Testis (tissue), 2 donors: ENCODE measurements at regions not wholly inside any gene's neighbourhood (a gene's known extent, or its start where the extent isn't known, plus 50 kb on each side); places are given as distances from the start of the nearest gene placed in this dataset.
A peak's percentile ranks its signal among the peaks of the same experiment; 100 is the strongest.
"Not testable (repeated sequence)": the region's sequence is repeated elsewhere in the genome, so short reads cannot be mapped to it uniquely, and the experiment has no call there.

ENCODE experiments used
- DNase-seq: peaks from one replicate; pipeline ENCODE4 v3.0.0-alpha.2; 2019
- H3K27ac ChIP-seq, 2 donors: fragments of 200-600 bp; sonication (generic); one replicate each; pipeline ENCODE4 v1.5.1; 2019
- H3K27me3 ChIP-seq: fragments of 200-600 bp; sonication (generic); one replicate; pipeline ENCODE4 v1.5.1; 2019
- H3K36me3 ChIP-seq: fragments of 200-600 bp; sonication (generic); one replicate; pipeline ENCODE4 v1.5.1; 2017; ENCODE audit warnings: low read depth; ENCODE audit errors: missing control alignments
- H3K4me1 ChIP-seq: fragments of 200-600 bp; sonication (generic); one replicate; pipeline ENCODE4 v1.5.1; 2019
- H3K4me3 ChIP-seq, 2 donors: fragments of 200-600 bp; sonication (generic); one replicate each; pipeline ENCODE4 v1.5.1; 2017 to 2019
- H3K9me3 ChIP-seq: fragments of 200-600 bp; sonication (generic); one replicate; pipeline ENCODE4 v1.5.1; 2017
- CTCF ChIP-seq, 3 experiments: fragments of 450-650 bp in 2 of 3; fragments of 200-600 bp in 1 of 3; sonication (generic) in 1 of 3; IDR thresholded peaks; one replicate each; pipeline ENCODE4 v1.5.1; 2016 to 2019; ENCODE audit warnings: antibody characterized with exemption in 3 of 3, mild to moderate bottlenecking in 2 of 3, moderate library complexity in 1 of 3
- POLR2A ChIP-seq: fragments of 450-650 bp; IDR thresholded peaks from one replicate; pipeline ENCODE4 v1.6.1; 2017; ENCODE audit warnings: antibody characterized with exemption, mild to moderate bottlenecking, moderate library complexity
- WGBS, 2 donors: methylation state at CpG; one replicate each; pipeline ENCODE4 v1.1.5; 2018; 5-methylcytosine and 5-hydroxymethylcytosine counted together
- intact Hi-C: fragments of 100-400 bp; cut with DNase I; formaldehyde crosslinking; loops from one replicate; pipeline ENCODE4 v1.15.1; 2023; ENCODE audit warnings: low total_unique reads

- 34 to 43% methylated on average over 15 of the region's 15 CpGs for WGBS, 2 donors
- Histone ChIP-seq H3K36me3 (no peaks in the 10 kb centered on the region), H3K27ac (peak overlapping the region; percentile 2 to 23), H3K4me1 (peaks cover 25% of the 10 kb centered on the region), H3K4me3 (no peak overlapping the region), H3K9me3 (no peaks in the 10 kb centered on the region), H3K27me3 (no peaks in the 10 kb centered on the region)
- peak; percentile 64 for DNase-seq
- intact Hi-C loops = no loop called here
- TF ChIP-seq CTCF (IDR thresholded peaks at IDR 0.05) (no peak), POLR2A (no peak)
These were observed 110.6 kb upstream of the PRMT8 start for GRCh38 chr12:3380200-3381043.

GRCh38 chr12:3381059-3382047, 109.7 kb upstream of the PRMT8 start:
- Histone ChIP-seq H3K4me1 (peaks cover 25% of the 10 kb centered on the region), H3K36me3 (no peaks in the 10 kb centered on the region), H3K27me3 (no peaks in the 10 kb centered on the region), H3K9me3 (no peaks in the 10 kb centered on the region), H3K4me3 (no peak overlapping the region), H3K27ac (peak overlapping the region; percentile 2 to 23)
- TF ChIP-seq POLR2A (no peak), CTCF (IDR thresholded peaks at IDR 0.05) (no peak)
- intact Hi-C loops = no loop called here
- 12 to 16% methylated on average over 6 of the region's 6 CpGs for WGBS, 2 donors
- DNase-seq = peak; percentile 64

GRCh38 chr12:3389986-3390385, 101.0 kb upstream of the PRMT8 start:
- no peak for DNase-seq
- no peak for TF ChIP-seq CTCF (IDR thresholded peaks at IDR 0.05)
- TF ChIP-seq POLR2A = no peak
- intact Hi-C loops = no loop called here
- H3K27ac ChIP-seq = no peak overlapping the region
- WGBS, 2 donors = 62 to 68% methylated on average over 4 of the region's 4 CpGs
- H3K4me1 ChIP-seq = no peaks in the 10 kb centered on the region
- H3K27me3 ChIP-seq = no peaks in the 10 kb centered on the region
- no peak overlapping the region for H3K4me3 ChIP-seq
- no peaks in the 10 kb centered on the region for H3K36me3 ChIP-seq
- no peaks in the 10 kb centered on the region for H3K9me3 ChIP-seq

- H3K4me1 ChIP-seq, H3K27ac ChIP-seq, H3K9me3 ChIP-seq, H3K27me3 ChIP-seq, DNase-seq, H3K4me3 ChIP-seq, intact Hi-C loops, H3K36me3 ChIP-seq: not testable (repeated sequence)
- WGBS, 2 donors = 42 to 54% methylated on average over 2 to 8 of the region's 16 CpGs
These were observed 93.4 kb upstream of the PRMT8 start for GRCh38 chr12:3397596-3397995.

- H3K36me3 ChIP-seq = no peaks in the 10 kb centered on the region
- WGBS, 2 donors = 77 to 84% methylated on average over 6 of the region's 6 CpGs
- H3K4me1 ChIP-seq = no peaks in the 10 kb centered on the region
- no peak overlapping the region for H3K27ac ChIP-seq
- H3K9me3 ChIP-seq = no peaks in the 10 kb centered on the region
- TF ChIP-seq POLR2A = no peak
- no peak for TF ChIP-seq CTCF (IDR thresholded peaks at IDR 0.05)
- intact Hi-C loops = no loop called here
- no peaks in the 10 kb centered on the region for H3K27me3 ChIP-seq
- no peak for DNase-seq
- H3K4me3 ChIP-seq = no peak overlapping the region
These were observed 92.7 kb upstream of the PRMT8 start for GRCh38 chr12:3398196-3398789.
